ENCODE measurements at regions not wholly inside any gene's neighbourhood (a gene's known extent, or its start where the extent isn't known, plus 50 kb on each side); places are given as distances from the start of the nearest gene placed in this dataset.

GRCh38 chr10:109706026-109706560 lies 217.2 kb downstream of the XPNPEP1 start (continued):
- TF ChIP-seq, protein P1, sequence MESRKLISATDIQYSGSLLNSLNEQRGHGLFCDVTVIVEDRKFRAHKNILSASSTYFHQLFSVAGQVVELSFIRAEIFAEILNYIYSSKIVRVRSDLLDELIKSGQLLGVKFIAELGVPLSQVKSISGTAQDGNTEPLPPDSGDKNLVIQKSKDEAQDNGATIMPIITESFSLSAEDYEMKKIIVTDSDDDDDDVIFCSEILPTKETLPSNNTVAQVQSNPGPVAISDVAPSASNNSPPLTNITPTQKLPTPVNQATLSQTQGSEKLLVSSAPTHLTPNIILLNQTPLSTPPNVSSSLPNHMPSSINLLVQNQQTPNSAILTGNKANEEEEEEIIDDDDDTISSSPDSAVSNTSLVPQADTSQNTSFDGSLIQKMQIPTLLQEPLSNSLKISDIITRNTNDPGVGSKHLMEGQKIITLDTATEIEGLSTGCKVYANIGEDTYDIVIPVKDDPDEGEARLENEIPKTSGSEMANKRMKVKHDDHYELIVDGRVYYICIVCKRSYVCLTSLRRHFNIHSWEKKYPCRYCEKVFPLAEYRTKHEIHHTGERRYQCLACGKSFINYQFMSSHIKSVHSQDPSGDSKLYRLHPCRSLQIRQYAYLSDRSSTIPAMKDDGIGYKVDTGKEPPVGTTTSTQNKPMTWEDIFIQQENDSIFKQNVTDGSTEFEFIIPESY (IDR thresholded peaks at IDR 0.05), result no peak
- TF ChIP-seq TAF1 (conservative IDR thresholded peaks at IDR 0.05) (no peak), NR2F2 (IDR thresholded peaks at IDR 0.05) (no peak), JUND (IDR thresholded peaks at IDR 0.05) (no peak), FOXA1 (IDR thresholded peaks at IDR 0.05) (no peak), GABPA (IDR thresholded peaks at IDR 0.05 in 1 of 2, conservative IDR thresholded peaks at IDR 0.05 in 1 of 2) (no peak), RXRA (IDR thresholded peaks at IDR 0.05) (no peak), RAD21 (IDR thresholded peaks at IDR 0.05) (no peak), FOXA2 (IDR thresholded peaks at IDR 0.05) (no peak), YY1 (IDR thresholded peaks at IDR 0.05) (no peak)
- TF ChIP-seq, protein P2, sequence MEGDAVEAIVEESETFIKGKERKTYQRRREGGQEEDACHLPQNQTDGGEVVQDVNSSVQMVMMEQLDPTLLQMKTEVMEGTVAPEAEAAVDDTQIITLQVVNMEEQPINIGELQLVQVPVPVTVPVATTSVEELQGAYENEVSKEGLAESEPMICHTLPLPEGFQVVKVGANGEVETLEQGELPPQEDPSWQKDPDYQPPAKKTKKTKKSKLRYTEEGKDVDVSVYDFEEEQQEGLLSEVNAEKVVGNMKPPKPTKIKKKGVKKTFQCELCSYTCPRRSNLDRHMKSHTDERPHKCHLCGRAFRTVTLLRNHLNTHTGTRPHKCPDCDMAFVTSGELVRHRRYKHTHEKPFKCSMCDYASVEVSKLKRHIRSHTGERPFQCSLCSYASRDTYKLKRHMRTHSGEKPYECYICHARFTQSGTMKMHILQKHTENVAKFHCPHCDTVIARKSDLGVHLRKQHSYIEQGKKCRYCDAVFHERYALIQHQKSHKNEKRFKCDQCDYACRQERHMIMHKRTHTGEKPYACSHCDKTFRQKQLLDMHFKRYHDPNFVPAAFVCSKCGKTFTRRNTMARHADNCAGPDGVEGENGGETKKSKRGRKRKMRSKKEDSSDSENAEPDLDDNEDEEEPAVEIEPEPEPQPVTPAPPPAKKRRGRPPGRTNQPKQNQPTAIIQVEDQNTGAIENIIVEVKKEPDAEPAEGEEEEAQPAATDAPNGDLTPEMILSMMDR (IDR thresholded peaks at IDR 0.05; ENCODE audit: low read depth, low read length, missing input control), result no peak

GRCh38 chr10:109701633-109702215 lies 221.6 kb downstream of the XPNPEP1 start:
- Histone ChIP-seq H3K9me3 (ENCODE audit: control insufficient read depth in 4 of 4, low read length in 3 of 4) (peaks cover 0 to 2% (median 0%) of the 10 kb centered on the region in 4 donors), H3K36me3 (ENCODE audit: control insufficient read depth in 4 of 4, insufficient read depth in 3 of 4, low read depth in 1 of 4, low read length in 3 of 4) (no peaks in the 10 kb centered on the region), H3K9ac (ENCODE audit: low read depth in 1 of 2, low read length in 2 of 2) (no peak overlapping the region), H3K4me1 (ENCODE audit: control insufficient read depth in 4 of 4, insufficient read depth in 4 of 4, low read length in 3 of 4) (no peaks in the 10 kb centered on the region), H3K4me3 (ENCODE audit: low read depth in 1 of 3, low read length in 3 of 3) (no peak overlapping the region), H3K27me3 (ENCODE audit: control insufficient read depth in 4 of 4, insufficient read depth in 4 of 4, low read length in 3 of 4) (peaks cover 0 to 2% (median 0%) of the 10 kb centered on the region in 4 donors), H3K27ac (ENCODE audit: low read depth in 1 of 2, low read length in 2 of 2) (no peak overlapping the region)
- TF ChIP-seq FOXA1 (IDR thresholded peaks at IDR 0.05) (no peak), RXRA (IDR thresholded peaks at IDR 0.05) (no peak), YY1 (IDR thresholded peaks at IDR 0.05) (no peak), HNF4G (IDR thresholded peaks at IDR 0.05) (no peak), JUND (IDR thresholded peaks at IDR 0.05) (no peak), TAF1 (conservative IDR thresholded peaks at IDR 0.05) (no peak), FOXA2 (IDR thresholded peaks at IDR 0.05) (no peak), SP1 (IDR thresholded peaks at IDR 0.05) (no peak), NR2F2 (IDR thresholded peaks at IDR 0.05) (no peak), MAX (IDR thresholded peaks at IDR 0.05) (no peak), EGR1 (IDR thresholded peaks at IDR 0.05; ENCODE audit: low read depth in 2 of 2) (no peak), GABPA (IDR thresholded peaks at IDR 0.05 in 1 of 2, conservative IDR thresholded peaks at IDR 0.05 in 1 of 2) (no peak), HNF4A (conservative IDR thresholded peaks at IDR 0.05) (no peak), RAD21 (IDR thresholded peaks at IDR 0.05) (no peak)
- TF ChIP-seq, protein P2 (IDR thresholded peaks at IDR 0.05; ENCODE audit: low read depth, low read length, missing input control), result no peak
- TF ChIP-seq, protein P3, sequence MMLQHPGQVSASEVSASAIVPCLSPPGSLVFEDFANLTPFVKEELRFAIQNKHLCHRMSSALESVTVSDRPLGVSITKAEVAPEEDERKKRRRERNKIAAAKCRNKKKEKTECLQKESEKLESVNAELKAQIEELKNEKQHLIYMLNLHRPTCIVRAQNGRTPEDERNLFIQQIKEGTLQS (IDR thresholded peaks at IDR 0.05), result no peak
- TF ChIP-seq, protein P1 (IDR thresholded peaks at IDR 0.05), result no peak
- TF ChIP-seq, protein P4, sequence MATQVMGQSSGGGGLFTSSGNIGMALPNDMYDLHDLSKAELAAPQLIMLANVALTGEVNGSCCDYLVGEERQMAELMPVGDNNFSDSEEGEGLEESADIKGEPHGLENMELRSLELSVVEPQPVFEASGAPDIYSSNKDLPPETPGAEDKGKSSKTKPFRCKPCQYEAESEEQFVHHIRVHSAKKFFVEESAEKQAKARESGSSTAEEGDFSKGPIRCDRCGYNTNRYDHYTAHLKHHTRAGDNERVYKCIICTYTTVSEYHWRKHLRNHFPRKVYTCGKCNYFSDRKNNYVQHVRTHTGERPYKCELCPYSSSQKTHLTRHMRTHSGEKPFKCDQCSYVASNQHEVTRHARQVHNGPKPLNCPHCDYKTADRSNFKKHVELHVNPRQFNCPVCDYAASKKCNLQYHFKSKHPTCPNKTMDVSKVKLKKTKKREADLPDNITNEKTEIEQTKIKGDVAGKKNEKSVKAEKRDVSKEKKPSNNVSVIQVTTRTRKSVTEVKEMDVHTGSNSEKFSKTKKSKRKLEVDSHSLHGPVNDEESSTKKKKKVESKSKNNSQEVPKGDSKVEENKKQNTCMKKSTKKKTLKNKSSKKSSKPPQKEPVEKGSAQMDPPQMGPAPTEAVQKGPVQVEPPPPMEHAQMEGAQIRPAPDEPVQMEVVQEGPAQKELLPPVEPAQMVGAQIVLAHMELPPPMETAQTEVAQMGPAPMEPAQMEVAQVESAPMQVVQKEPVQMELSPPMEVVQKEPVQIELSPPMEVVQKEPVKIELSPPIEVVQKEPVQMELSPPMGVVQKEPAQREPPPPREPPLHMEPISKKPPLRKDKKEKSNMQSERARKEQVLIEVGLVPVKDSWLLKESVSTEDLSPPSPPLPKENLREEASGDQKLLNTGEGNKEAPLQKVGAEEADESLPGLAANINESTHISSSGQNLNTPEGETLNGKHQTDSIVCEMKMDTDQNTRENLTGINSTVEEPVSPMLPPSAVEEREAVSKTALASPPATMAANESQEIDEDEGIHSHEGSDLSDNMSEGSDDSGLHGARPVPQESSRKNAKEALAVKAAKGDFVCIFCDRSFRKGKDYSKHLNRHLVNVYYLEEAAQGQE (IDR thresholded peaks at IDR 0.05), result no peak
- WGBS, result 50% methylated on average over 5 of the region's 5 CpGs
- no peak for DNase-seq (ENCODE audit: low spot score)

All from liver (tissue), 8 donors.